ENCODE measurements at regions not wholly inside any gene's neighbourhood (a gene's known extent, or its start where the extent isn't known, plus 50 kb on each side); places are given as distances from the start of the nearest gene placed in this dataset.
"Not testable (repeated sequence)": the region's sequence is repeated elsewhere in the genome, so short reads cannot be mapped to it uniquely, and the experiment has no call there.

- Histone ChIP-seq H3K9me3 (ENCODE audit: control insufficient read depth in 4 of 4, low read length in 3 of 4) (no peaks in the 10 kb centered on the region), H3K36me3 (ENCODE audit: control insufficient read depth in 4 of 4, insufficient read depth in 3 of 4, low read depth in 1 of 4, low read length in 3 of 4) (no peaks in the 10 kb centered on the region), H3K27ac (ENCODE audit: low read depth in 1 of 2, low read length in 2 of 2) (no peak overlapping the region), H3K9ac (ENCODE audit: low read depth in 1 of 2, low read length in 2 of 2) (no peak overlapping the region), H3K4me1 (ENCODE audit: control insufficient read depth in 4 of 4, insufficient read depth in 4 of 4, low read length in 3 of 4) (no peaks in the 10 kb centered on the region), H3K27me3 (ENCODE audit: control insufficient read depth in 4 of 4, insufficient read depth in 4 of 4, low read length in 3 of 4) (no peaks in the 10 kb centered on the region), H3K4me3 (ENCODE audit: low read depth in 1 of 3, low read length in 3 of 3) (no peak overlapping the region)
- no peak for DNase-seq (ENCODE audit: low spot score)
- no peak for TF ChIP-seq NR2F2 (IDR thresholded peaks at IDR 0.05)
- TF ChIP-seq RAD21 (IDR thresholded peaks at IDR 0.05), result no peak
- TF ChIP-seq SP1 (IDR thresholded peaks at IDR 0.05), result no peak
- no peak for TF ChIP-seq YY1 (IDR thresholded peaks at IDR 0.05)
- TF ChIP-seq REST (IDR thresholded peaks at IDR 0.05), result no peak
- TF ChIP-seq HNF4G (IDR thresholded peaks at IDR 0.05), result no peak
- TF ChIP-seq ATF3 (IDR thresholded peaks at IDR 0.05), result no peak
- WGBS, result 65% methylated on average over 3 of the region's 3 CpGs
Observed at GRCh38 chr2:34785206-34785785, 1186.2 kb upstream of the FAM98A start.

- H3K9me3 ChIP-seq (ENCODE audit: control insufficient read depth in 4 of 4, low read length in 3 of 4), result no peaks in the 10 kb centered on the region
- TF ChIP-seq SP1 (IDR thresholded peaks at IDR 0.05) (no peak), FOXA2 (IDR thresholded peaks at IDR 0.05) (no peak), GABPA (IDR thresholded peaks at IDR 0.05 in 1 of 2, conservative IDR thresholded peaks at IDR 0.05 in 1 of 2) (no peak), NR2F2 (IDR thresholded peaks at IDR 0.05) (no peak), FOXA1 (IDR thresholded peaks at IDR 0.05) (no peak), TAF1 (conservative IDR thresholded peaks at IDR 0.05) (no peak), EGR1 (IDR thresholded peaks at IDR 0.05; ENCODE audit: low read depth in 2 of 2) (no peak), JUND (IDR thresholded peaks at IDR 0.05) (no peak), HNF4G (IDR thresholded peaks at IDR 0.05) (no peak), RXRA (IDR thresholded peaks at IDR 0.05) (no peak), RAD21 (IDR thresholded peaks at IDR 0.05) (no peak), REST (IDR thresholded peaks at IDR 0.05) (no peak), HNF4A (conservative IDR thresholded peaks at IDR 0.05) (no peak), ATF3 (IDR thresholded peaks at IDR 0.05) (no peak), YY1 (IDR thresholded peaks at IDR 0.05) (no peak)
- TF ChIP-seq, protein P1, sequence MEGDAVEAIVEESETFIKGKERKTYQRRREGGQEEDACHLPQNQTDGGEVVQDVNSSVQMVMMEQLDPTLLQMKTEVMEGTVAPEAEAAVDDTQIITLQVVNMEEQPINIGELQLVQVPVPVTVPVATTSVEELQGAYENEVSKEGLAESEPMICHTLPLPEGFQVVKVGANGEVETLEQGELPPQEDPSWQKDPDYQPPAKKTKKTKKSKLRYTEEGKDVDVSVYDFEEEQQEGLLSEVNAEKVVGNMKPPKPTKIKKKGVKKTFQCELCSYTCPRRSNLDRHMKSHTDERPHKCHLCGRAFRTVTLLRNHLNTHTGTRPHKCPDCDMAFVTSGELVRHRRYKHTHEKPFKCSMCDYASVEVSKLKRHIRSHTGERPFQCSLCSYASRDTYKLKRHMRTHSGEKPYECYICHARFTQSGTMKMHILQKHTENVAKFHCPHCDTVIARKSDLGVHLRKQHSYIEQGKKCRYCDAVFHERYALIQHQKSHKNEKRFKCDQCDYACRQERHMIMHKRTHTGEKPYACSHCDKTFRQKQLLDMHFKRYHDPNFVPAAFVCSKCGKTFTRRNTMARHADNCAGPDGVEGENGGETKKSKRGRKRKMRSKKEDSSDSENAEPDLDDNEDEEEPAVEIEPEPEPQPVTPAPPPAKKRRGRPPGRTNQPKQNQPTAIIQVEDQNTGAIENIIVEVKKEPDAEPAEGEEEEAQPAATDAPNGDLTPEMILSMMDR (IDR thresholded peaks at IDR 0.05; ENCODE audit: low read depth, low read length, missing input control), result no peak
- no peak for DNase-seq (ENCODE audit: low spot score)
- H3K4me1 ChIP-seq (ENCODE audit: control insufficient read depth in 4 of 4, insufficient read depth in 4 of 4, low read length in 3 of 4), result no peaks in the 10 kb centered on the region
- H3K36me3 ChIP-seq (ENCODE audit: control insufficient read depth in 4 of 4, insufficient read depth in 3 of 4, low read depth in 1 of 4, low read length in 3 of 4), result no peaks in the 10 kb centered on the region
- H3K27me3 ChIP-seq (ENCODE audit: control insufficient read depth in 4 of 4, insufficient read depth in 4 of 4, low read length in 3 of 4), result no peaks in the 10 kb centered on the region
- 91% methylated on average over 1 of the region's 1 CpG for WGBS
- H3K4me3 ChIP-seq (ENCODE audit: low read depth in 1 of 3, low read length in 3 of 3), result no peak overlapping the region
- no peak overlapping the region for H3K27ac ChIP-seq (ENCODE audit: low read depth in 1 of 2, low read length in 2 of 2)
- H3K9ac ChIP-seq (ENCODE audit: low read depth in 1 of 2, low read length in 2 of 2), result no peak overlapping the region
Observed at GRCh38 chr2:34784701-34785100, 1185.6 kb upstream of the FAM98A start.

DNA sequence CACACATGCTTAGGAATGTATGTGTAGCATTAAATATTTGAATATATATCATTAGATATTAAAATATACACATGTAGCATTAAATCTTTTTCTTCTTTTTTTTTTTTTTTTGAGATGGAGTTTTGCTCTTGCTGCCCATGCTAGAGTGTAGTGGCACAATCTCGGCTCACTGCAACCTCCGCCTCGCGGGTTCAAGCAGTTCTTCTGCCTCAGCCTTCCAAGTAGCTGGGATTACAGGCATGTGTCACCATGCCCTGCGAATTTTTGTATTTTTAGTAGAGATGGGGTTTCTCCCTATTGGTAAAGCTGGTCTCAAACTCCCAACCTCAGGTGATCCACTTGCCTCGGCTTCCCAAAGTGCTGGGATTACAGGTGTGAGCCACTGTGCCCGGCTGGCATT, 1151.6 kb upstream of the FAM98A start:
- H3K9ac ChIP-seq (ENCODE audit: low read depth in 1 of 2, low read length in 2 of 2); H3K9me3 ChIP-seq (ENCODE audit: control insufficient read depth in 4 of 4, low read length in 3 of 4); DNase-seq (ENCODE audit: low spot score); H3K36me3 ChIP-seq (ENCODE audit: control insufficient read depth in 4 of 4, insufficient read depth in 3 of 4, low read depth in 1 of 4, low read length in 3 of 4); H3K27me3 ChIP-seq (ENCODE audit: control insufficient read depth in 4 of 4, insufficient read depth in 4 of 4, low read length in 3 of 4); H3K27ac ChIP-seq (ENCODE audit: low read depth in 1 of 2, low read length in 2 of 2); H3K4me3 ChIP-seq (ENCODE audit: low read depth in 1 of 3, low read length in 3 of 3); H3K4me1 ChIP-seq (ENCODE audit: control insufficient read depth in 4 of 4, insufficient read depth in 4 of 4, low read length in 3 of 4): not testable (repeated sequence)
- WGBS, result 76% methylated on average over 7 of the region's 7 CpGs
